Stimulated activated CD4-positive, alpha-beta T cell treated with anti-CD3 and anti-CD28 coated beads, Interleukin-15, amount 100 ng/mL, for 24 hours (primary cell): ENCODE measurements at regions not wholly inside any gene's neighbourhood (a gene's known extent, or its start where the extent isn't known, plus 50 kb on each side); places are given as distances from the start of the nearest gene placed in this dataset.

ENCODE experiments used
- DNase-seq: peaks from one replicate; pipeline ENCODE4 v3.0.0-alpha.2; 2020

DNA sequence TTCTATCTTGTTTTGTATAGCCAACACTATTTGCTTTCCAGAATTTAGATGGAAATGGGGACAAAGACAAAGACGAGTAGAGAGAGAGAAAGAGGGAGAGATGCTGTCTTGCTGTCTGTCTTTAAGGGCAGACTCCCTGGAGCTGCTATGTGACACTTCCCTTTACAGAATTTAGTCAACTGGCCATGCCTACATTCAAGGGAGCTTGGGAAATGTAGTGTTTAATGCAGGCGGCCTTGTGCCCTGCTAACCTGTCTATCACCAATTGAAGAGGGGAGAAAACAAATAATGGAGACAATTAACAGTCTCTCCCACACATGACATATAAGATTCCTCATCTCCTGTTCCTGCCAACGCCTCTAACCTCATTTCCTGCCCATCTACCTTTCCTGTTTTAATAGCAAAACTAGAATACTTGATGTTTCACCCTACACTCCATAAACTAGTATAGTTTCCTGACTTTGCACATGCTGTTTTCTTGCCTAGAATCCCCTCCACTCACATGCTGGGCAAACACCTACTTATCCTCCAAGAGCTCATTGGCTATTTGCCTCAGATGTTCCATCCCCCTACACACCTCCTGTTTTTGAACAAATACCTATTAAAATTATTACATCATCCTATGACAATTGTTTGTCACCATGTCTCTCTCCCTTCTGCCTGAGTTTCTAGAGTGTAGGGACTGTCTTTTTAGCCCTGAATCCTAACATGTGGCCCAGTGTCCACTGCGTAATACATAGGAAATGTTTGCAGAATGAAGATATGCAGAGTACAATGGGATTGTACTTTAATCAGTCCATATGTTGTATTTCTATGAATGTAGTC lies 117.2 kb downstream of the SLC25A24 start:
- peak; percentile 13 for DNase-seq

DNA sequence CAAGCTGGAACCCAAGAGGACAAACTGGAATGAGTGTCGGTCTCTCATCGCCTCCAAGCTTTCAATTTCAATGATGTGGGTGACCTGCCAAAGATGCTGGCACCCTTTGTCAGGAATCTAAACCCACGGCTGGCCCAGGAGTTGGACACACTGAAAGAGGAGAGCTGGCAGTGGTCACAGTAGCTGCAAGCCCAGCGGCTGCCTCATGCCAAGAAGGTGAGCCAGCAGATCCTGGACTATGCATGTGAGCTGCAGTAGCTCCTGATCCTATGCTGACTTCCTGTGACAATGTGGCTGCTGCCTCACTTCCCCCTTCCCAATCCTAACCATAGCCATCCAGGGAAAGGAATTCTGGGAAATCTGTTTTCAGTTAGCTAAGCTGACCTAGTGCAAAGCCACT lies 117.0 kb upstream of the VAV3 start:
- DNase-seq: no peak

DNA sequence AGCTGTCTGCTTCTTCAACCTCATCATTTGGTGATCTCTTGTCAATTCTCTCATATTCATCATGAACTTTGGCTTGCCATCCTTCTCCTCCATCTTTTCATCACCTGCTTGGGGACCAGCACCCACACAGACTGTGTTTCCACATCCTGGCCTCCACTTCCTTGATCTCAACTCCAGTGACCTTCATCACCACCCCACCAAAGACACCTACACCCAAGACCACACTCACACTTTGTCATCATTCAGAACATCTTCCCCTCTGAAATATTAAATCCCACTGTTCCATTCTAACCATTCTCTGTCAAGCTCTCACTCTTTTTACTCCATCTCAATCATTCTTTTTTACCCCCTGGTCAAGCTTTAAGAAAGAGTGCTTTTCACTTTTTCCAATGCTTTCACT lies 115.5 kb upstream of the VAV3 start:
- DNase-seq: peak; percentile 55

DNA sequence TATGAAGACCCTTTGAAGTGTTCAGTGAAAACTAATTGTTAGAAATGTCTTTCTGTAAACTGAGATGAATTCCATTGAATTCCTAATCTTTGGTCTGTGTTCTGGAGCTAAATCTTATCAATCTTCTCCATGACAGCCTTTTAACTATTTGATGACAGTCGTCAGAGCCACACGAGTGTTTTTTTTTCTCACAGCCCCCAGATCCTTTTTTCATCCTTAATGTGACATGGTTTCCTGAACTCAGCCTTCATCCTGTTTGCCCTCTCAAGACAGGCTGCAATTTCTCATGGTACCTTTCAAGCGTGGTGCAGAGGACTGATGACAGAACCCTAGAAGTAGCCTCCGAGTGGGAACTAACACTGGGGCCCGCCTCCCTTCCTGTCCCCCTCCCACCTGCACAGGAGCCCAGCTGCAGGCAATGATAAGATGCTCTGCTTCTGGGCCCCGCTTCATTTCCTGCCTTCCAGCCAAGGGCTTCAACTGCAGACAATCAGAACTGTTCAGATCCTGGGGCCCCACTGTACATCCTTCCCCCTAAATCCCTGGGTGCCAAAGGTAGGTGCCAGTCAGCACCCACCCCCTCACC lies 114.6 kb upstream of the VAV3 start:
- peak; percentile 56 for DNase-seq

DNA sequence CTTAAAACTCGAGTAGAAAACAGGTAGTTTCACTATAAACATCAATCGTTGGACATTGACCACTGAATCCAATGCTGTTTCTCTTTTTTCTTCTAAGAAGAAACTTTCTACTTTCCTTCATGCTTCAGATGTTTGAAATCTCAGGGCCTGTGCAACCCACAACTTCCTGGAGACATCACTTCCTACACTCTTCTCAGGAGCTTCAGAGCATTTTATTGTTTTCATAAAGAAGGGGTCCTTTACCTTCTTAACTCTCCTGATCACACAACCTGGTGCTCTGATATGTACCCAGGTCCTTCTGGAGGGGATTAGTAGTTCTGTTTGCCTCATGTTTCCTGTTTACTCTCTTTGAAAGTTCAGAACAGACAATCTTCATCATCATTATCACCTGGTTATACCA lies 113.0 kb upstream of the VAV3 start:
- DNase-seq: no peak

DNA sequence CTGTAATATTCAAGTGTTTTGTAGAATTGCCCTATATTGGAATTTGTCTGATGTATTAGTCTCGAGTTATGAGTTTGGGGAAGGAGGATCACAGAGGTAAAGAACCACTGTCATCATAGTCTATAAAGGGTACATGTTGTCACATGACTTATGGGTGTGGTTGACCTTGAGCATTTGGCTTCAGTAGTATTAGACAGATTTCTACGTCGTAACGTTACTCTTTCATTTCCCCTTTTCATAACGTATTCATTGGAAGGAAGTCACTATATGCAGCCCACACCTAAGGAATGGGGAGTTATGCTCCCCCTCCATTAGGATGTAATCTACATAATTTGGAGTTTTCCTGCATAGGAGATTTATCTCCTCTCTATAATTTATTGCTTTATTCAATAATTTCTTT lies 110.1 kb upstream of the VAV3 start:
- no peak for DNase-seq

DNA sequence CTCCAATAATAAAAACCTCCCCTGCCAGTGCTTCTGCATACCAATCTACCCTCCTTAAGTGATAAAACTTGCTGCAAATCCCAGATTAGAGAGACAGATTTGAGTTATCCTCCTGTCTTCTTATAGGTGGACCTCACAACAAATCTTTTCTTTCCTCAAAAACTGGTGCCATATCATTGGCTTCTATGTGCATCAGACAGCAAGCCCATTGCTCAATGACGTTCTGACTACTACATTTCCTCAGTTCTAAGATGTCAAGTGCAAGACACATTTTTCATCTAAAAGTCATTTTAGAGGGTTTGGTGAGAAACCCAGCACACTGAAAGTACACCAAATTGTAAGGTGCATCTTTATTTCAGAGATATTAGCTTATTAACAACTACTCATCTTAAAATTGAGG lies 107.8 kb upstream of the VAV3 start:
- no peak for DNase-seq

DNA sequence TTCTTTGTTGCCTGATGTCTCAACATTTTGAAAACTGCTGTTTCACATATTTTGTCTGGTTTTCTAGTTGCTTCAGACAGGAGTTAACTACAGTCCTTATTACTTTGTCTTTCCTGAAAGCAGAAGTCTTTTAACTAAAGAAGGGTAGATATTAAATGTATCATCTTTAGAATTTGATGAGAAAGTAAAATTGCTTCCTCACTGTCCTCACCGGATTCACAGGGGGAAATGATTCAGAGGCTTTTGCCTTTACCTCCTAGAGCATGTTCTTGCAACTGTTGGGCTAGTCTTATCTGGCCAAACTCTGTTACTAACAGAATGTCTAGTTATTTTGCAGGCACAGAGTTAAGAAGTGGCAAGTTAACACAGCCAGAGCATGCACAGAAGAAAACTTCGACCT lies 107.2 kb upstream of the VAV3 start:
- no peak for DNase-seq

DNA sequence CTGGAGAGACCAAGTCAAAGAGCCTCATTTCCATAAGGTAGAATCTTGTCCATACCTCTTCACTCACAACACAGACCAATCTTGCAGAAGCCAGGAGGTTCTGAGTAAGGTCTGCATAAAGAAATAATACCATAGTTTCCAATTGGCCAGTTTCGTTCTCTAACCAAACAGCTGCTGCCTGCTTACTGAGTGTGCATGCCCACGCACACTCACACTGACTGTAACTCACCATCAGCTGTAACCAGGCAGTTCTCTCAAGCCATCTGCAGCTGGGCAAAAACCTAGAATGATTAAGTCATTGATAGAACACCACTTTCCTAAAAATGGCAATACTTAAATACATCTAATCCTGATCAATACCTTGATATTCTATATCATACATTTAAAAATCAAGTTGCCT lies 106.6 kb upstream of the VAV3 start:
- DNase-seq: no peak

DNA sequence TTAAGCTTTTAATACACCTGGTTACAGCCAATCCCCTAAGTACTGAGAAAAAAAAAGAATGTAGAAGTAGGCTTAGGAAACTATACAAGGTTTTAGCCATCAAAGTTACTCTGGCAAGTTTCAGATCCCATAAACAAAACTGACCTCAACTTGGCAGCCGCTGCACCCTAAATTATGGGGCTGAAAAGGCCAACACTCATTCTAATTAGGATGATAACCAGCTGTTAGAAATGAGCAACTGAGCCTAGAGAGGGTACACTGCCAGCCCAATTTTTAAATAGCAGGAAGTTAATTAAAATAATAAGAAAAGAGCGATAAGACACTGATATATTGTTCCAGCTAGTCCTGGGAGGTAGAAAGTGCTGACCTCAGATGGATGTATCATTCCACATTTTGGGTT lies 105.7 kb upstream of the VAV3 start:
- DNase-seq: no peak

DNA sequence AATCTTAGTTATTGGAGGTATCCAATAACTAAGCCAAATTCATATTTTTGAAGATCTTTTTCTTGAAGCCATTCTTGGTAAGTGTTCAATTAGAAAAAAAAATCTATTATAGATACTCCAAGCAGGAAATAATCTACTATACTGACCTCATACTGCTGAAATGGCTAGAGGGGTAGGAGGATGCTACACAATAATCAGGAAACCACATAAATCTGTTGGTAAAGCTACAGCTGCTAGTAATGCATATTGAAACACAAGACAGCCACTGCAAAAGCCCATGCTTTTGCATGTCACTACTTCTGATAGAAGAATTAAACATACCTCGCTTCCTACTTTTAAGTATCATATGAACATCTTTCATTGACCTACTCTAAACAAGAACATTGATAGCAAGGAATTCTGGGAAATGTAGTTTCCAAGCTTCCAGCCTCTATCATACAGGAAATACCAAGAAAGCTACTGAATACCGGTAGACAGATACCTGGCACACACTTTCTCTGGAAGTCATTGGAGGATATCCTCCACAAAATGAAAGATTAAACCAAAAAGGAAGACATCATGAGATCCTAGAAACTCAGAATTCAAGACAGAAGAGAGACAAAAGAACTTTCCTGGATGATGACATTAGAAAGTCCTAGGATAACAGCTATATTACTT lies 103.0 kb upstream of the VAV3 start:
- no peak for DNase-seq

DNA sequence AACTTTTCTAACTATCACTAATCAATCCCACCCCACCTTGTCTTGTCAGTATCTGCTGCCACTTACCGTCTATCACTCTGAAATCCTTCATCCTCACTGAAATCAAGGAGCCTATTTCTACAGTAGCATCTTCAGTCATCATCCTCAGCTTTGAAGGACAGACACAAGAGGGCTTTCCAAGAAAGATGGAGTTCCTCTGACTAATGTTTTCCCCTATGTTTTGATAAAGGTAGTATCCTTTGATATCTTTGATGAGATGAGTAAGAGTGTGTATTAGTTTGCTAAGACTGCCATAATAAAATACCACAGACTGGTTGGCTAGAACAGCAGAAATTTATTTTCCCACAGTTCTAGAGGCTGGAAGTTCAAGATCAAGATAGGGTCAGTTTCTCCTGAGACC lies 101.8 kb upstream of the VAV3 start:
- DNase-seq: no peak

DNA sequence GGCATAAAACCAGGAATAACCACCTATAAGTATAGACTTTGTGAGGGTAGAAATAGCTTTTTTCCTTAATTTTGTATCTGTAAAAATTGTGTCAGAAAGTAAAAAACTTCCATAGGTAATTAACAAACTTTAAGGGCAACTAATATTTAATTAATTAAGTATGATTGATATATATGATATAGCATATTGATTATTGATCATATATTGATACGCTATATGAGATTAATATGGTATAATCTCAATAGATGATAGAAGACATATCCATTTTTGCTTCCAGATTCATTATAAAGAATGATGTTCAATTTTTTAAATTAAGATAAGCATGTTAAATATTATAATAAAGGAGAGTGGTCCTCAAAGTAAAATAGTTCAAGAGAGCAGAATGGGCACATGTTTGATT lies 99.3 kb upstream of the VAV3 start:
- no peak for DNase-seq

DNA sequence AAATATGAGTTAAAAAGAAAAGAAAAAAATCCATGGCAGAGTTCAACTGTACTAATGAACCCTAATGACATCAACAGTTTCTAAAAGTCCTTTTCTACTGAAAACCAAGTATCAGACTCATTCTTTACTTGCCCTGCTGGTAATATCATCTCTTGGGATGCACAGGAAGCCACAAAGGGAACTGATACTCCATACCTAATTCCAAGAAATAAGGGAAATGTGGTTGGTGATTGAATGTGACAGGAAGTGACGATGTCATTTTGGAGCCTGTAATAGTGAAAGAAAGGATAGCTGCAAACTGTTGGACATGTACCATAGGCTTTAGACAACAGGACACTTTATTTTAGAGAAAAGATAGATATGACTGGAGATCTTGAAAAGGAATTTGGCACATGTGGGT lies 98.7 kb upstream of the VAV3 start:
- no peak for DNase-seq

DNA sequence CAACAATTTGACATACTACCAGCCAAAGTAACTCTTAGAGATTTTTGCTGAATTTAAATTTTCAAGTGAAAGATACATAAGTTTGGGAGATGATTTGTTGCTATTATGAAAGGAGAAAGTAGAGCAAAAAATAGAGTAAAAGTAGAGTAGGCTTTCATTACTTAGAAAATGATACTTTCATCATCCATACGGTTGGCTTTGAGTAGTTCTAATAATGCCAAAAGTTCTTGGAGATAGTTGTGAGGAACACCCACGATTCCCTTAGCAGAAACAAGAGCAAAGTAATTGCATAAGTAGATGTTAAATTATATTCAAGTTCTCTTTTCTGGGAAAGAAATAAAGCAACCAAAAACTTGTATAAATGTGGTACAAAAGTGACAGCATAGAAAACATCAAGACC lies 95.0 kb upstream of the VAV3 start:
- DNase-seq: no peak

DNA sequence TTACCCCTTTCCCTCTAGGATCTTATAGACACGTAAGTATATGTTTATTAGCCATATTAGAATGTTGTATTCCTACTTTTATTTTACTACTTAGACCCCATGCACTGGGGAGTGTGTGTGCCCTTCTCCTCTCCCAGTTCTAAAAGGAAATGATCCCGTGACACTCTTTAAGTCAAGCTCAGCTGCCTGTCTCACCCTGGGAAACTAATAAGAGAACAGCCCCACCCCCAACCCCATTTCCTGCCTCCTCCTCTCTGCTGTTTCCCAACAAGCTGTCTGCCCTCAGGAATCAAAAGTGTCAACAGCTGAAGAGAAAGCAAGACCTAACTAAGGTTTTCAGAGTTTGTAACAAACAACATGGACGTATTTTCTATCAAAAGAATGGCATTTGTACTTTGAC lies 92.6 kb upstream of the VAV3 start:
- DNase-seq: no peak

DNA sequence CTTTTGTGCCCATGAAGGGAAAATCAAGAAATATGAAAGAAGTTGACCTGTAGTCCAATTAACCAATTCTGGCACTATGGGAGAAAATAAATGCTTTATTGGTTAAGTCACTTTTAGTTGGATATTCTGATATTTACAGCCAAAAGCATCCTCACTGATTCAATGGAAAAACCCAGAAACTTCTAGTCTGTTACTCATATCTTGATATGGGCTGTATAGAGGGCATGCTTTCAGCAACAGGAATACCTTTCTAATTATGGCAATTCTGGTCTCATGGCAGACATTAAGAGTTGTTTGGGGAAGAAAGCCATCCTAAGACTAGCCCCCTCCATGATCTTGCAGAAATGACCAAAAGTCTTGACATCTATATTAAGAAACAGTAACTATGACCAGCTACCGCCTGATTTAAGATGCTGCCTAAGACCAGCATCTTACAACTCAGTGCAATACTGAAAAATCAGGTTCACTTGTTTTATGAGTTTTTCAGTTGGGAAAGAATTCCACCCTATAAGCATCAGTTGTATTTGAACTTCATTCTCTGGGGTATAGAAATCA lies 91.5 kb upstream of the VAV3 start:
- DNase-seq: no peak

DNA sequence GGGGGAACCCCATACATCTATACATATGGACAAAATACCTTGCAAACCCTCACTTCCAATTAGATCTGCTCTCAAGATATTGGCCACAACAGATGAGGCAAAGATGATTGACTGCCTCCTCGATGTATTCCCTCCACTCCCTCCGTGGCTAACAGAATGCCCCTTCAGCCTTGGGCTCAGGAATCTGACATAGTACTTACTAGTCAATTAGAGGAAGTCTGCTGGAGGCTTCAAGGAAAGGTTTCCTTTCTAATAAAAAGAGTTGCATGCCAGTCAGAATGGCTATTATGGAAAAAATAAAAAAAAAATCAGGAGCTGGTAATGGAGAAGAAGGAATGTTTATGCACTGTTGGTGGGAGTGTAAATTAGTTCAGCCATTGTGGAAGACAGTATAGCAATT lies 90.4 kb upstream of the VAV3 start:
- DNase-seq: no peak

DNA sequence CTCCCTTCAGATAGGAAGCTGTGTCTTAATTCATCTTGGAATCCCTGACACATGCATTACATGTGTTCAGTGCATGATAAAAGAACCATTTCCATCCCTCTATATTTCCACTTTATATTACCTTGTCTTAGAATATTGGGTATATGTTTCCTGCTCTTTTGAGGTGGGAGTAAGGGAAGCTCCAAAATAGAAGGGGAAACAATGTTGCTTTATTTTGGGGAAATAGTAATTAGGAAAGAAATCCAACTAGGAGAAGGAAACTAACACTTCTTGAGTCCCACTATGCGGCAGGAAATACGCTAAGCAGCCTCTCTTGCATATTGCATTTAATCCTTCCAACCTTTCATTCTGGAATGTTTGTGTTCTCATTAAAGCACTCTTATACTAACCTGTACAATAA lies 89.4 kb upstream of the VAV3 start:
- no peak for DNase-seq

DNA sequence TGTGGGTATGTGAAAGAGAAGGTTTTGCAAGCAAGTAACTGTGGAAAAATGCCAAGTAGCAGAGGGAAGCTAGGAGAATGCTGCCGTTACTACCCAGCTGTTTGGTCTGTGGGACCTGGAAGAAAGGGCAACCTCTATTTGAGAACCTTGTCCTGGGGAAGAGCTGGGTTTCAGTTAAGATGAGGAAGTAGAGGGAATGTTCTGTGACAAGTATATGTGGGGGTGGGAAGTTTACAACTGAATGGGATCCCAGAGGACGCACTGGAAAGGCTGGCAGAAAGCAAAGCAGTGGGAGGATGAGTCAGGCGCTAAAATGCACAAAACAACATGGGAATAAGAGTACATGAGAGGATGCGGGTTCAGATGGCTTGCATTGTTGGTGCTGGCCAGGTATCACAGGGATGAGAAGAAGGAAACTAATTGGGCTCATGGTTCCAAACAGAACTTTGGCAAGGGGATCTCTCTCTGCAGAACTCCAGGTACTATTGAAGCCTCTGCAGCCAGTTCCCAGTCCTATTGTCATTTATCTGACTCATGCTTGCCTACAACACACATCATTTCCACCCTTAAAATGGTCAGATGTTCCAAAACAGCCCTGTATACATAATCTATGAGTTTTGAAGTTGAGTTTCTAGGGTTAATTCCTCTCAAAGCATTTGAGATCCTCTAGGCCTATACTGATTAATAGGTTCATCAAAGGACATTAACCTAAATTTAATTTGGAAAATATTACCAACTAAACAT lies 88.5 kb upstream of the VAV3 start:
- no peak for DNase-seq

DNA sequence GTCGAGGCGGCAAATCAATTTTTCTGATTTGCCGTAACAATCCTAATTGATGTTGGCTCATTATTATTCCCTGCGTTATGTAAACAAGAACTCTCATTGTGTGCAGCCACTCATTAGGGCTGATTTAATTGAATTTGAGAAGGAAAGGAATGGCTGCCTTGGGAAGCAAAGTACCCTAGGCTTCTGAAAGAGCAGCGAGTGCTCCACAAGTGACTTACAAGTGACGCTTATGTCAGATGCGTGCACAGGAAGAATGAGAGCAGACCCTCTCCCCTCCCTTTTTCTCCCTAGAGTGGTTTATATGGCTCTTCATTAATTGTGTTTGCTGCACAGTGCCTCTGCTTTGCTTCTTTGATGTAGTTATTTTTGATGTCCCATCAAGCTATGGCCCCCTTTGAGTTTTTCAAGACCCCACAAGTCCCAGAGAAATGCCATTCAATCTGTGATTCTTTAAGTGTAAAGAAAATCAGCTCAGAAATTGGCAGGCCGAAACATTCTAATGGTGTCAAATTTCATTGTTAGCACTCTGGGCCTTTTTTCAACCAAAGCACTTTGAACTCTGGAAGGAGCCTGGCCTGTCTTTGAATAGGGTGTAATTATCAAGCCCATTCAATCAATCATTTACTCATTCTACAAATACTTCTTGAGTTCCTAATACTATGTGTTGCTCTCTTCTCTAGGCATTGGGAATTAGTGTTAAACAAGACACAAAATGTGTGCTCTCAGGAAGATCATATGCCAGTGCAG lies 86.8 kb upstream of the VAV3 start:
- no peak for DNase-seq

DNA sequence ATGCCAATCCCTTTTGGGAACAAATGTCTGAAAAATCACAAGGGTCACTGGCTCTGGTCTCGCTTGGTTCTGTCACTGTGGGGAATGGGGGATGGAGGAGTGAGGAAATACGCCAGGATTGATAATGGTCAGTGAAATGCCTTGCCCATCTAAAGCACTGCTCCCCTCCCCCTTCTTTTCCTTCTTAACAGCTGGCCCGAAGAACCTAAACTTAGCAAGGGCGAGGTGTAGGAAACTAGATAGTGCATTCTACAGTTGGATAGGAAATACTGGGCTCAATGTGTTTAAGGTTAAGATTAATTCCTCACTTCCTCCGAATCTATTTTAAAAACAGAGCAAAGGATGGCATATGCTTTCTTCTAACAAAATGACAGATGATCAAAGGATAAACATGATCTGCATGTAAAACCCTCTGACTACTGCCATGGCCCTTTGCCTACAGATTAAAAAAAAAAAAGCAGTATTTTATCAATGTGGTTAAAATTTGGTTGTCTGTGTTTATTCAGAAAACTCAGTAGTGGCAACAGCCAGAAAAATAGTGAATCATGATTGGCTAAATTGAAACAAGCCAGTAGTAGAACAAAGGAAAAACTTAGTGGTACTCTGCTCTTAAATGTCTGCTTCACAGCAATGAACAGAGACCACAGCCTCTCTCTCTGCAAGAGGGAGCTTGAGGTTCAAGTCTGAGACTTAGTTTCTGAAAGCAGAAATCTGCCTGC lies 86.1 kb upstream of the VAV3 start:
- DNase-seq: no peak
